Stomach (tissue), 8 donors: ENCODE measurements at regions not wholly inside any gene's neighbourhood (a gene's known extent, or its start where the extent isn't known, plus 50 kb on each side); places are given as distances from the start of the nearest gene placed in this dataset.

Experiments used
- DNase-seq, 2 donors: peaks; one replicate each; pipeline versions ENCODE4 v3.0.0 to v3.0.0-alpha.2; 2013 to 2019
- H3K27ac ChIP-seq, 5 donors: fragments of 200-600 bp in 4 of 5; sonication (generic) in 4 of 5; one replicate each; pipeline ENCODE4 v1.5.1; 2013 to 2019; ENCODE audit warnings: mild to moderate bottlenecking in 1 of 5, moderate library complexity in 1 of 5
- H3K27me3 ChIP-seq, 3 donors: fragments of 200-600 bp; sonication (generic); one replicate each; pipeline ENCODE4 v1.5.1; 2017 to 2019; ENCODE audit warnings: mixed run types in 1 of 3
- H3K36me3 ChIP-seq, 4 donors: fragments of 200-600 bp; sonication (generic); 1 replicate in 3 of 4; 2 replicates in 1 of 4; pipeline ENCODE4 v1.5.1; 2016 to 2019
- H3K4me1 ChIP-seq, 4 donors: fragments of 200-600 bp; sonication (generic); one replicate each; pipeline ENCODE4 v1.5.1; 2016 to 2019
- H3K4me3 ChIP-seq, 4 donors: fragments of 200-600 bp; sonication (generic) in 3 of 4; one replicate each; pipeline ENCODE4 v1.5.1; 2016 to 2019; ENCODE audit warnings: mild to moderate bottlenecking in 1 of 4
- H3K9me3 ChIP-seq, 4 donors: fragments of 200-600 bp; sonication (generic); one replicate each; pipeline ENCODE4 v1.5.1; 2016 to 2019
- EP300 ChIP-seq: sonication (generic); formaldehyde crosslinking; IDR thresholded peaks from one replicate; pipeline ENCODE4 v1.6.1; 2017; ENCODE audit warnings: antibody characterized with exemption
- POLR2A ChIP-seq, 4 donors: fragments of 450-650 bp; IDR thresholded peaks; one replicate each; pipeline ENCODE4 v1.6.1; 2016; ENCODE audit warnings: antibody characterized with exemption in 4 of 4, control low read depth in 2 of 4, mild to moderate bottlenecking in 1 of 4, moderate library complexity in 1 of 4
- POLR2AphosphoS5 ChIP-seq, 3 donors: sonication (generic); formaldehyde crosslinking; IDR thresholded peaks; one replicate each; pipeline ENCODE4 v1.6.1; 2016; ENCODE audit warnings: antibody characterized with exemption in 3 of 3
- WGBS, 5 donors: extraction: QIAGEN DNeasy Blood & Tissue Kit in 3 of 5; methylation state at CpG; one replicate each; pipeline versions ENCODE4 v1.1.5 to v1.1.7; 2013 to 2018; 5-methylcytosine and 5-hydroxymethylcytosine counted together
- intact Hi-C: fragments of 100-400 bp; cut with DNase I; formaldehyde crosslinking; loops from one replicate; pipeline ENCODE4 v1.15.1; 2023; ENCODE audit warnings: low total_unique reads
- TF ChIP-seq, protein P1 (sequence below), 7 experiments: fragments of 450-650 bp in 4 of 7; fragments of 200-600 bp in 3 of 7; sonication (generic) in 3 of 7; IDR thresholded peaks; one replicate each; pipeline ENCODE4 v1.5.1; 2016 to 2019; ENCODE audit warnings: antibody characterized with exemption in 7 of 7, control low read depth in 2 of 7, mild to moderate bottlenecking in 1 of 7
- donor health status: healthy with polysubstance abuse.
- donor health status: Bipolar disorder and iron deficiency.
- donor health status: healthy.

DNA sequence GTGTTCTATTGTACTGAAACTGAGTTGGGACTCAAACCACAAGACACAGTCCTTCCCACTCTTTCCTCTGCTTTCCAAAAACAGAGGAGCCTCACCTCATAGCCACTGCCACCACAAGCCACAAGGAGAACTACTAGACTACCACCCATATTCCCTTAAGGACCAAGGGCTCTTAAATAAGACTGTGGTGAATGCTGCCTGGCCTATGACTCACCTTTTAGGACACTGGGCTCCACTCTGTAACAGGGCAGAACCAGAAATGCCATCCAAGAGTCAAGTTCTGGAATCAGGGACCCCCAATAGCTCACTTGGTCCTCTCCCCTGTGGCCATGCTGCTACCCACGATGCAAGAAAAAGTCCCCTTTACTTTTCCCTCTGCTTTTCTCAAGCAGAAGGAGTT lies 851.4 kb downstream of the BCL11A start:
- intact Hi-C loops, result no loop called here
- no peak overlapping the region for H3K4me3 ChIP-seq
- WGBS, 5 donors, result 85 to 96% (median 90%) methylated on average over 1 of the region's 1 CpG
- peaks cover 0 to 9% (median 8%) of the 10 kb centered on the region in 4 donors for H3K9me3 ChIP-seq
- no peak overlapping the region for H3K27ac ChIP-seq
- no peaks in the 10 kb centered on the region for H3K4me1 ChIP-seq
- no peaks in the 10 kb centered on the region for H3K36me3 ChIP-seq
- DNase-seq, result no peak
- TF ChIP-seq POLR2A (IDR thresholded peaks at IDR 0.05) (no peak), POLR2AphosphoS5 (IDR thresholded peaks at IDR 0.05) (no peak), EP300 (no peak)
- TF ChIP-seq, protein P1, sequence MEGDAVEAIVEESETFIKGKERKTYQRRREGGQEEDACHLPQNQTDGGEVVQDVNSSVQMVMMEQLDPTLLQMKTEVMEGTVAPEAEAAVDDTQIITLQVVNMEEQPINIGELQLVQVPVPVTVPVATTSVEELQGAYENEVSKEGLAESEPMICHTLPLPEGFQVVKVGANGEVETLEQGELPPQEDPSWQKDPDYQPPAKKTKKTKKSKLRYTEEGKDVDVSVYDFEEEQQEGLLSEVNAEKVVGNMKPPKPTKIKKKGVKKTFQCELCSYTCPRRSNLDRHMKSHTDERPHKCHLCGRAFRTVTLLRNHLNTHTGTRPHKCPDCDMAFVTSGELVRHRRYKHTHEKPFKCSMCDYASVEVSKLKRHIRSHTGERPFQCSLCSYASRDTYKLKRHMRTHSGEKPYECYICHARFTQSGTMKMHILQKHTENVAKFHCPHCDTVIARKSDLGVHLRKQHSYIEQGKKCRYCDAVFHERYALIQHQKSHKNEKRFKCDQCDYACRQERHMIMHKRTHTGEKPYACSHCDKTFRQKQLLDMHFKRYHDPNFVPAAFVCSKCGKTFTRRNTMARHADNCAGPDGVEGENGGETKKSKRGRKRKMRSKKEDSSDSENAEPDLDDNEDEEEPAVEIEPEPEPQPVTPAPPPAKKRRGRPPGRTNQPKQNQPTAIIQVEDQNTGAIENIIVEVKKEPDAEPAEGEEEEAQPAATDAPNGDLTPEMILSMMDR (IDR thresholded peaks at IDR 0.05), result no peak
- no peaks in the 10 kb centered on the region for H3K27me3 ChIP-seq

DNA sequence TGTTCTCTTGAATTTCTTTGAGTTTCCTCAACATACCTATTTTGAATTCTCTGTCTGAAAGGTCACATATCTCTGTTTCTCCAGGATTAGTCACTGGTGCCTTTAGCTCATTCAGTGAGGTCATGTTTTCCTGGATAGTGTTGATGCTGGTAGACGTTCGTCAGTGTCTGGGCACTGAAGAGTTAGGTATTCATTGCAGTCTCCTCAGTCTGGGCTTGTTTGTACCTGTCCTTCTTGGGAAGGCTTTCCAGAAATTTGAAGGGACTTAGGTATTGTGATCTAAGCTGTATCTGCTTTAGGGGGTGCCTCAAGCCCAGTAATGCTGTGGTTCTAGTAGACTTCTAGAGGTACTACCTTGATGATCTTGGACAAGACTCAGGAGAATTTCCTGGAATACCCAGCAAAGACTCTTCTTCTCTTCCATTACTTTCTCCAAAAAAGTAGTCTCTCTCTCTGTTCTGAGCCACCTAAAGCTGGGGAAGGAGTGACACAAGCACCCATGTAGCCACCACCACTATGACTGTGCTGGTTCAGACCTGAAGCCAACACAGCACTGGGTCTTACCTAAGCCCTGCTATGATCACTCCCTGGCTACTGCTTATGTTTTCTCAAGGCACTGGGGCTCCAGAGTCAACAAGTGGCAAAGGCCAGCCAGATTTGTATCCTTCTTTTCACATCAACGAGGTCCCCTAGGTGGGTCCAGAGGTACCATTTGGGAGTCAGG lies 852.0 kb downstream of the BCL11A start:
- H3K4me3 ChIP-seq, result no peak overlapping the region
- no peak for DNase-seq
- WGBS, 5 donors, result 58 to 80% (median 77%) methylated on average over 3 of the region's 3 CpGs
- peaks cover 0 to 9% (median 8%) of the 10 kb centered on the region in 4 donors for H3K9me3 ChIP-seq
- intact Hi-C loops, result no loop called here
- H3K4me1 ChIP-seq, result no peaks in the 10 kb centered on the region
- H3K36me3 ChIP-seq, result no peaks in the 10 kb centered on the region
- no peaks in the 10 kb centered on the region for H3K27me3 ChIP-seq
- TF ChIP-seq POLR2AphosphoS5 (IDR thresholded peaks at IDR 0.05), result no peak
- TF ChIP-seq, protein P1 (IDR thresholded peaks at IDR 0.05), result no peak
- no peak for TF ChIP-seq POLR2A (IDR thresholded peaks at IDR 0.05)
- no peak for TF ChIP-seq EP300
- no peak overlapping the region for H3K27ac ChIP-seq

DNA sequence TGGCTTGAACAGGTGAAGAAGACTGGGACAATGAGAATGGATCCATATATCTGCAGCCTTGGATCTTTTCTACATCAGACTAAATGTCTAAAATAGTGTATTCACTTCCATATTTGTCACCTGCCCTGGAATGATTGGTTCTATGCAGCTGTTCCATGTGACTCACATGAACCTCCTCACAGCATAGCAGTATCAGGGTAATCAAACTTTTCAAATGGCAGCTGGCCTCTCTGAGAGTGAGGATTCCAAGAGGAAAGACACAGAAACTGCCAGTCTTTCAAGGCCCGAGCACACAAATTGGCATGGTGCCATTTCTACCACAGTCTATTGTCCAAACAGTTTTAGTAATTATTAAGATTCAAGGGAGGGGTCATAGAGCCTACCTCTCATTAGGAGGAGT lies 859.3 kb downstream of the BCL11A start:
- WGBS, 5 donors, result 60 to 72% (median 64%) methylated on average over 1 of the region's 1 CpG
- no peak overlapping the region for H3K4me3 ChIP-seq
- H3K27me3 ChIP-seq, result no peaks in the 10 kb centered on the region
- H3K36me3 ChIP-seq, result no peaks in the 10 kb centered on the region
- H3K27ac ChIP-seq, result no peak overlapping the region
- H3K9me3 ChIP-seq, result peaks cover 0 to 9% (median 6%) of the 10 kb centered on the region in 4 donors
- no peaks in the 10 kb centered on the region for H3K4me1 ChIP-seq
- TF ChIP-seq, protein P1 (IDR thresholded peaks at IDR 0.05), result no peak
- TF ChIP-seq POLR2A (IDR thresholded peaks at IDR 0.05) (no peak), POLR2AphosphoS5 (IDR thresholded peaks at IDR 0.05) (no peak), EP300 (no peak)
- no peak for DNase-seq
- intact Hi-C loops, result no loop called here

DNA sequence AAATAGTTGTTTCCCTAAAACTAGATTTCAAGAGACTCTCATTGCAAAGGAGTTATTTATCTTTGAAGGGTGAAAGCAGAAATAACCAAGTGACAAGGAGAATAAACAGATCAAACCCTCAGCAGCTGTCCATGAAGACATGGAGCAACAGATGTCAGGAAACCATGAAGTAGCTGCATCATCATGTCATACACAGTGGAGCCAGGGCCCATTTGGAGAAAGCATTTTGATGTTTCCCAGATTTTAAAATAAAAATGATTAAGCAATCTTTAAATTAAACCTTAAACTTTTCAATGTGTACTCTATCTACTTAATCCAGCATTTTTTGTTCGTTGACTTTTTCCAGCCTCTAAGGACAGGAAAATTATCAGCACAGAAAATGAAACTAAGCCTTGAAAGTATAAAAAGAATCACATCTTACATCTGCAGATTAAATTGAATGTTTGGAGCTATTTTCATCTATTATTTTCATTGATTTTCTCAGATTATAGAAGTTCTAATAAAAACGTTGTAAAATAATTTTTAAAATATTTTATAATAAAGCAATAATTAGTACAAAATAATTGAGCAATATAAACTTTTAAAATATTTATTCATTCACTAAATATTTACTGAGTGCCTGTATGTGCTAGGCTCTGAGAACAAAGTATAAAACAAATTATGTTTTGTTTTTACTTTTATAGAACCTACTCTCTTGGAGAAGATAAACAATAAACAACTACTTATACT lies 860.1 kb downstream of the BCL11A start:
- WGBS, 5 donors, result 24 to 41% (median 30%) methylated on average over 2 of the region's 2 CpGs
- TF ChIP-seq POLR2AphosphoS5 (IDR thresholded peaks at IDR 0.05) (no peak), POLR2A (IDR thresholded peaks at IDR 0.05) (no peak), EP300 (no peak)
- TF ChIP-seq, protein P1 (IDR thresholded peaks at IDR 0.05), result no peak
- no peak overlapping the region for H3K27ac ChIP-seq
- no peaks in the 10 kb centered on the region for H3K27me3 ChIP-seq
- no peaks in the 10 kb centered on the region for H3K4me1 ChIP-seq
- no peaks in the 10 kb centered on the region for H3K36me3 ChIP-seq
- DNase-seq, result peak in 1 of 2 donors; percentile 48
- H3K9me3 ChIP-seq, result peaks cover 0 to 9% (median 6%) of the 10 kb centered on the region in 4 donors
- intact Hi-C loops, result no loop called here
- no peak overlapping the region for H3K4me3 ChIP-seq
